IMR-90 (cell line): ENCODE measurements at regions not wholly inside any gene's neighbourhood (a gene's known extent, or its start where the extent isn't known, plus 50 kb on each side); places are given as distances from the start of the nearest gene placed in this dataset.

Source experiments
- ATAC-seq: fragments of 200-7000 bp; cut with Tn5 transposase; 2 replicates; pipeline ENCODE4 v1.9.1; 2020; ENCODE audit warnings: low read depth, mild to moderate bottlenecking, moderate library complexity
- BruUV-seq: library from RNA; stranded (reverse); fragments of 400-500 nt; replicated peaks from 2 replicates; lab custom pipeline; 2021; lab: Mats Ljungman, UMichigan
- CTCF ChIA-PET: fragments of 300-600 bp; formaldehyde crosslinking; extraction: SDS; loops from one replicate; lab custom pipeline; 2021; ENCODE audit warnings: antibody characterized with exemption; lab: Yijun Ruan, JAX
- POLR2A ChIA-PET: fragments of 300-600 bp; sonication (Branson Sonifier 250); formaldehyde crosslinking; loops from one replicate; lab custom pipeline; 2022; ENCODE audit warnings: antibody characterized with exemption; ENCODE audit not compliant: unreplicated experiment; lab: Charles Lee
- DNase-seq: peaks from one replicate; pipeline ENCODE4 v3.0.0; 2013
- H2AFZ ChIP-seq: replicated peaks from 2 replicates; pipeline ENCODE3; 2013; ENCODE audit warnings: low read length, mild to moderate bottlenecking; ENCODE audit not compliant: poor library complexity
- H2AK5ac ChIP-seq: 2 replicates; pipeline ENCODE4 v1.6.1; 2013; ENCODE audit warnings: low read depth, low read length, inconsistent platforms
- H2AK9ac ChIP-seq: replicated peaks from 2 replicates; pipeline ENCODE3; 2013; ENCODE audit warnings: mild to moderate bottlenecking, low read depth, low read length, moderate library complexity; ENCODE audit not compliant: poor library complexity
- H2BK120ac ChIP-seq: 2 replicates; pipeline ENCODE4 v1.6.1; 2013; ENCODE audit warnings: low read depth, low read length, inconsistent platforms
- H2BK15ac ChIP-seq: 3 replicates; pipeline ENCODE4 v1.6.1; 2013; ENCODE audit warnings: low read depth, low read length, inconsistent platforms
- H2BK20ac ChIP-seq: 2 replicates; pipeline ENCODE4 v1.6.1; 2013; ENCODE audit warnings: low read depth, mild to moderate bottlenecking, inconsistent platforms, low read length, moderate library complexity
- H2BK5ac ChIP-seq: 2 replicates; pipeline ENCODE4 v1.6.1; 2013; ENCODE audit warnings: mild to moderate bottlenecking, low read depth, low read length, inconsistent platforms; ENCODE audit not compliant: poor library complexity, severe bottlenecking
- H3K14ac ChIP-seq: replicated peaks from 2 replicates; pipeline ENCODE4 v1.6.1; 2013; ENCODE audit warnings: low read depth, low read length, inconsistent platforms
- H3K18ac ChIP-seq: 2 replicates; pipeline ENCODE4 v1.6.1; 2013; ENCODE audit warnings: low read depth, low read length, control low read depth
- H3K23ac ChIP-seq: 2 replicates; pipeline ENCODE4 v1.6.1; 2013; ENCODE audit warnings: low read depth, low read length, inconsistent platforms
- H3K27ac ChIP-seq: 2 replicates; pipeline ENCODE4 v1.5.1; 2013; ENCODE audit warnings: mild to moderate bottlenecking, control low read depth, low read length; ENCODE audit not compliant: insufficient read depth
- H3K27me3 ChIP-seq: 2 replicates; pipeline ENCODE4 v1.6.1; 2013; ENCODE audit warnings: low read length; ENCODE audit not compliant: control insufficient read depth, insufficient read depth
- H3K36me3 ChIP-seq: 2 replicates; pipeline ENCODE4 v1.6.1; 2013; ENCODE audit warnings: low read length, mixed read lengths; ENCODE audit not compliant: control insufficient read depth, insufficient read depth
- H3K4ac ChIP-seq: 2 replicates; pipeline ENCODE4 v1.6.1; 2013; ENCODE audit warnings: low read depth, low read length, inconsistent platforms
- H3K4me1 ChIP-seq: 2 replicates; pipeline ENCODE4 v1.6.1; 2013; ENCODE audit warnings: low read length, mixed read lengths; ENCODE audit not compliant: control insufficient read depth, insufficient read depth
- H3K4me2 ChIP-seq: 2 replicates; pipeline ENCODE4 v1.6.1; 2013; ENCODE audit warnings: low read depth, mild to moderate bottlenecking, control low read depth, low read length, moderate library complexity
- H3K4me3 ChIP-seq: 2 replicates; pipeline ENCODE4 v1.5.1; 2013; ENCODE audit warnings: low read depth, mild to moderate bottlenecking, control low read depth, low read length, moderate library complexity; ENCODE audit not compliant: insufficient read depth
- H3K56ac ChIP-seq: 2 replicates; pipeline ENCODE4 v1.6.1; 2013; ENCODE audit warnings: low read length, inconsistent platforms; ENCODE audit not compliant: insufficient read depth; ENCODE audit errors: extremely low read depth
- H3K79me1 ChIP-seq, 2 experiments: 2 replicates each; pipeline ENCODE4 v1.6.1; 2013; ENCODE audit warnings: low read length in 2 of 2, inconsistent platforms in 1 of 2, low read depth in 1 of 2
- H3K9ac ChIP-seq: 2 replicates; pipeline ENCODE4 v1.6.1; 2013; ENCODE audit warnings: low read depth, low read length, control low read depth
- H3K9me1 ChIP-seq: 2 replicates; pipeline ENCODE4 v1.6.1; 2013; ENCODE audit warnings: low read length, inconsistent platforms; ENCODE audit not compliant: insufficient read depth
- H3K9me3 ChIP-seq: 2 replicates; pipeline ENCODE4 v1.6.1; 2013; ENCODE audit warnings: low read length; ENCODE audit not compliant: control insufficient read depth, insufficient read depth
- H4K20me1 ChIP-seq: 2 replicates; pipeline ENCODE4 v1.6.1; 2013; ENCODE audit warnings: low read length, inconsistent platforms; ENCODE audit not compliant: insufficient read depth
- H4K5ac ChIP-seq: 2 replicates; pipeline ENCODE4 v1.6.1; 2013; ENCODE audit warnings: mild to moderate bottlenecking, low read depth, low read length, control low read depth
- H4K8ac ChIP-seq, 2 experiments: 2 replicates each; pipeline ENCODE4 v1.6.1; 2013; ENCODE audit warnings: low read depth in 2 of 2, low read length in 2 of 2, control low read depth in 1 of 2, inconsistent platforms in 1 of 2
- H4K91ac ChIP-seq: 2 replicates; pipeline ENCODE4 v1.6.1; 2013; ENCODE audit warnings: low read depth, low read length, inconsistent platforms; ENCODE audit not compliant: insufficient read depth
- BHLHE40 ChIP-seq: fragments of 150-350 bp; IDR thresholded peaks from 2 replicates; pipeline ENCODE4 v1.6.1; 2016; ENCODE audit warnings: mild to moderate bottlenecking, low read depth, low read length
- FOS ChIP-seq: fragments of 150-350 bp; IDR thresholded peaks from 2 replicates; pipeline ENCODE4 v1.6.1; 2016; ENCODE audit warnings: low read depth, low read length
- MAFK ChIP-seq: IDR thresholded peaks from 2 replicates; pipeline ENCODE4 v1.6.1; 2012; ENCODE audit warnings: low read depth, low read length, improper control_type of control experiment
- MXI1 ChIP-seq: IDR thresholded peaks from 2 replicates; pipeline ENCODE4 v1.6.1; 2012; ENCODE audit warnings: low read depth, mild to moderate bottlenecking, low read length, moderate library complexity, borderline replicate concordance
- NFE2L2 ChIP-seq: fragments of 150-350 bp; IDR thresholded peaks from 2 replicates; pipeline ENCODE4 v1.6.1; 2016; ENCODE audit warnings: low read depth, mild to moderate bottlenecking, low read length
- POLR2A ChIP-seq: IDR thresholded peaks from 2 replicates; pipeline ENCODE4 v1.6.1; 2012; ENCODE audit warnings: mild to moderate bottlenecking, low read depth, low read length
- RAD21 ChIP-seq: IDR thresholded peaks from 2 replicates; pipeline ENCODE4 v1.6.1; 2012; ENCODE audit warnings: low read length, improper control_type of control experiment
- SMC3 ChIP-seq: fragments of 150-350 bp; IDR thresholded peaks from 2 replicates; pipeline ENCODE4 v1.6.1; 2016; ENCODE audit warnings: low read depth, mild to moderate bottlenecking, antibody characterized with exemption, low read length, moderate library complexity
- WGBS, 2 experiments: methylation state at CpG; one replicate each; pipeline versions ENCODE4 v1.1.5 to v1.1.7; 2013; ENCODE audit warnings: missing lambda C conversion rate in 2 of 2; ENCODE audit not compliant: insufficient read length in 1 of 2; ENCODE audit errors: extremely low coverage in 2 of 2; 5-methylcytosine and 5-hydroxymethylcytosine counted together
- dilution Hi-C: fragments of 300-500 bp; cut with HindIII; formaldehyde crosslinking; loops from one replicate; pipeline ENCODE4 v1.14.3; 2018; ENCODE audit warnings: low sequenced_read_pairs; ENCODE audit not compliant: unreplicated experiment
- in situ Hi-C: fragments of 300-500 bp; cut with MboI; formaldehyde crosslinking; loops from 3 replicates; pipeline ENCODE4 v1.14.3; 2019; ENCODE audit warnings: low sequenced_read_pairs, inconsistent platforms, mixed read lengths
- intact Hi-C: fragments of 100-400 bp; cut with micrococcal nuclease; formaldehyde crosslinking; loops from 2 replicates; pipeline ENCODE4 v1.10.0; 2022
- TF ChIP-seq, protein P1 (sequence below): fragments of 150-350 bp; IDR thresholded peaks from 2 replicates; pipeline ENCODE4 v1.6.1; 2016; ENCODE audit warnings: low read depth, mild to moderate bottlenecking, low read length, moderate library complexity, borderline replicate concordance

- no peaks in the 10 kb centered on the region for H3K27me3 ChIP-seq
- no peak overlapping the region for H3K56ac ChIP-seq
- H3K79me1 ChIP-seq: no peaks in the 10 kb centered on the region
- H4K91ac ChIP-seq: no peak overlapping the region
- in situ Hi-C loops: no loop called here
- no peak overlapping the region for H3K27ac ChIP-seq
- intact Hi-C loops: no loop called here
- no peak overlapping the region for H3K4me2 ChIP-seq
- H3K18ac ChIP-seq: no peak overlapping the region
- no peak overlapping the region for H4K5ac ChIP-seq
- H3K9me3 ChIP-seq: peaks cover 5% of the 10 kb centered on the region; the same call in 1 of the 2 replicates
- H3K36me3 ChIP-seq: no peaks in the 10 kb centered on the region
- CTCF ChIA-PET: no interaction called here
- H2BK5ac ChIP-seq: no peak overlapping the region
- no peak overlapping the region for H2AK9ac ChIP-seq
- WGBS, 2 experiments: no CpG with 5 or more reads among the region's 1 CpG
- no peaks in the 10 kb centered on the region for H3K9me1 ChIP-seq
- H2BK20ac ChIP-seq: no peak overlapping the region
- ATAC-seq (no peak), DNase-seq (no peak)
- no peak overlapping the region for H3K23ac ChIP-seq
- H2AK5ac ChIP-seq: no peak overlapping the region
- H2AFZ ChIP-seq: no peak overlapping the region
- TF ChIP-seq BHLHE40 (no peak), NFE2L2 (no peak), RAD21 (no peak), POLR2A (no peak), SMC3 (no peak), MXI1 (no peak), MAFK (no peak), FOS (no peak)
- TF ChIP-seq, protein P1, sequence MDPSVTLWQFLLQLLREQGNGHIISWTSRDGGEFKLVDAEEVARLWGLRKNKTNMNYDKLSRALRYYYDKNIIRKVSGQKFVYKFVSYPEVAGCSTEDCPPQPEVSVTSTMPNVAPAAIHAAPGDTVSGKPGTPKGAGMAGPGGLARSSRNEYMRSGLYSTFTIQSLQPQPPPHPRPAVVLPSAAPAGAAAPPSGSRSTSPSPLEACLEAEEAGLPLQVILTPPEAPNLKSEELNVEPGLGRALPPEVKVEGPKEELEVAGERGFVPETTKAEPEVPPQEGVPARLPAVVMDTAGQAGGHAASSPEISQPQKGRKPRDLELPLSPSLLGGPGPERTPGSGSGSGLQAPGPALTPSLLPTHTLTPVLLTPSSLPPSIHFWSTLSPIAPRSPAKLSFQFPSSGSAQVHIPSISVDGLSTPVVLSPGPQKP: no peak
- H3K4me1 ChIP-seq: no peaks in the 10 kb centered on the region
- no peak overlapping the region for H3K14ac ChIP-seq
- no peak overlapping the region for H2BK120ac ChIP-seq
- BruUV-seq: no TSS peak
- H4K8ac ChIP-seq: no peak overlapping the region
- no peak overlapping the region for H3K9ac ChIP-seq
- H4K20me1 ChIP-seq: no peaks in the 10 kb centered on the region
- H3K4ac ChIP-seq: no peak overlapping the region
- H2BK15ac ChIP-seq: no peak overlapping the region
- POLR2A ChIA-PET: no interaction called here
- dilution Hi-C loops: no loop called here
- H3K4me3 ChIP-seq: no peak overlapping the region
These were observed 189.8 kb upstream of the AFF2 start for GRCh38 chrX:148310426-148311165.
